Fibroblast of skin of left quadriceps (primary cell): ENCODE measurements at regions not wholly inside any gene's neighbourhood (a gene's known extent, or its start where the extent isn't known, plus 50 kb on each side); places are given as distances from the start of the nearest gene placed in this dataset.
"Not testable (repeated sequence)": the region's sequence is repeated elsewhere in the genome, so short reads cannot be mapped to it uniquely, and the experiment has no call there.

ENCODE experiments used
- DNase-seq, 2 experiments: peaks; one replicate each; pipeline ENCODE4 v3.0.0-alpha.2; 2013; ENCODE audit warnings: low read depth in 2 of 2

GRCh38 chr2:22946553-22946952, 438.4 kb upstream of the KLHL29 start:
- DNase-seq = no peak

GRCh38 chr2:22947741-22948140, 437.2 kb upstream of the KLHL29 start:
- no peak for DNase-seq

GRCh38 chr2:22950431-22950830, 434.5 kb upstream of the KLHL29 start:
- DNase-seq = no peak

- no peak for DNase-seq
These were observed 432.2 kb upstream of the KLHL29 start for GRCh38 chr2:22952656-22953225.

- DNase-seq = no peak
These were observed 427.5 kb upstream of the KLHL29 start for GRCh38 chr2:22957446-22957845.

- DNase-seq = no peak
These were observed 426.7 kb upstream of the KLHL29 start for GRCh38 chr2:22958308-22958707.

- DNase-seq = no peak
These were observed 417.2 kb upstream of the KLHL29 start for GRCh38 chr2:22967756-22968155.

GRCh38 chr2:22970284-22970975, 414.5 kb upstream of the KLHL29 start:
- no peak for DNase-seq

GRCh38 chr2:22970991-22971390, 414.0 kb upstream of the KLHL29 start:
- no peak for DNase-seq

GRCh38 chr2:22981785-22982184, 403.2 kb upstream of the KLHL29 start:
- no peak for DNase-seq

- DNase-seq = not testable (repeated sequence)
These were observed 400.8 kb upstream of the KLHL29 start for GRCh38 chr2:22984152-22984551.

- DNase-seq = no peak
These were observed 394.7 kb upstream of the KLHL29 start for GRCh38 chr2:22990246-22990645.

GRCh38 chr2:22991844-22992243, 393.1 kb upstream of the KLHL29 start:
- no peak for DNase-seq

- DNase-seq = no peak
These were observed 392.5 kb upstream of the KLHL29 start for GRCh38 chr2:22992441-22992840.

GRCh38 chr2:22993250-22993649, 391.7 kb upstream of the KLHL29 start:
- DNase-seq = no peak

GRCh38 chr2:22995576-22995975, 389.4 kb upstream of the KLHL29 start:
- DNase-seq = no peak

- no peak for DNase-seq
These were observed 388.1 kb upstream of the KLHL29 start for GRCh38 chr2:22996911-22997310.

- peak; percentile 14 to 15 for DNase-seq
These were observed 386.6 kb upstream of the KLHL29 start for GRCh38 chr2:22998359-22998758.

GRCh38 chr2:22999951-23000350, 385.0 kb upstream of the KLHL29 start:
- DNase-seq = no peak

GRCh38 chr2:23002234-23002633, 382.7 kb upstream of the KLHL29 start:
- DNase-seq = no peak

GRCh38 chr2:23005469-23005868, 379.5 kb upstream of the KLHL29 start:
- no peak for DNase-seq

GRCh38 chr2:23007631-23008235, 377.2 kb upstream of the KLHL29 start:
- DNase-seq = no peak

GRCh38 chr2:23008440-23008839, 376.5 kb upstream of the KLHL29 start:
- no peak for DNase-seq
